HG03066 (cell line): ENCODE measurements at regions not wholly inside any gene's neighbourhood (a gene's known extent, or its start where the extent isn't known, plus 50 kb on each side); places are given as distances from the start of the nearest gene placed in this dataset.

Experiments
- ATAC-seq: cut with Tn5 transposase; IDR thresholded peaks from one replicate; pipeline ENCODE4 v1.9.1; 2021; ENCODE audit warnings: low read depth; ENCODE audit not compliant: unreplicated experiment

GRCh38 chr3:156760333-156760732 is 65.8 kb upstream of the LEKR1 start:
- ATAC-seq = peak; percentile 91

DNA sequence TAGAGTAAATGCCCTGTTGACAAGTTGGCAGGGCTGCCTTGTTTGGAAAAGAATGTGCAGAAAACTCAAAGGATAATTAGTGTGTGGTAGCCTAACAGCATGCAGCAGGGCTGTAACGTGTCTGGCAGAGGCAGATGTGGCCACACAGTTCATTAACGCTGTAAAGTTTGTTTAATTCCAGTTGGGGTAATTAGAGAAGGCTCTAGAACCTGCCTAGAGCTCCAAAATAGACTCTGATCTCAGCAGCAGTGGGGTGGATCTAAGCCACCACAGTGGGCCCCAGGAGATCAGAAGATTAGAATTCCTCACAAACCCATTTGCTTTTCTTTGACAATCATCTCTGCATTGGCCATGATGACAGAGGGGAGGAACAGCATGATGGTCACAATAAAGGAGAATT is 65.1 kb upstream of the LEKR1 start:
- ATAC-seq = no peak

DNA sequence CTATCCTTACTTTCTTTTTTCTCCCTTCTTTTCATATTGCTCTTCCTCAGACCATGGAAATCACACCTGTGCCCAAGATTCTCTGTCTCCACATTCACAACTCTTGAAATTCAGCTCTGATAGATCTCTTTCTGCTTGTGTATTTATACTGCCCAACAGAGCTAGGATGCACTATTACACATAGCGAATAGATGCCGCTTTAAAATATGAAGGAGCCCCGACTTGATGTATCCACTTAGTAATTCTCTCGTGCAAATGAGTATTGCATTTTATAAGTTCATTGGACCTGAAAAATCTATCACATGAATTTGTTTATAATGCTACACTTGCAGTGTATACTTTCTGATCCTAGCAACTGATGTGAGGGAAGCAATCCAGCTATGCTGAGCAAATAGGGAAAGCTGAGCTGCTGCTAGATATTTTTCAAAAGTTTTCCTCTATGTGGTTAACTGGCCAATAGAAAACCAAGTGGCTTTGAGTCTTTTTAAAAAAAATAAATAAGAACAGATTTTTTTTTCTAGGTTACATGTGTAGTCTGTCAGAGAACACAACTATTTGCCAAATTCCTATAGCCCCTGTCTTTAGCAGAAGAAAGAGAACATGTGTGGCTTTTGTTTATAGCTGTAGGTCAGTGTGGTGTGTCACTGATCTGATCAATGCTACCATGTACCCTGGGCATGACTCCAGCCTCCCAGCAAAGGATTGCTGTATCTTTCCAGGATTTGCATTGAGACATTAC is 64.3 kb upstream of the LEKR1 start:
- no peak for ATAC-seq

DNA sequence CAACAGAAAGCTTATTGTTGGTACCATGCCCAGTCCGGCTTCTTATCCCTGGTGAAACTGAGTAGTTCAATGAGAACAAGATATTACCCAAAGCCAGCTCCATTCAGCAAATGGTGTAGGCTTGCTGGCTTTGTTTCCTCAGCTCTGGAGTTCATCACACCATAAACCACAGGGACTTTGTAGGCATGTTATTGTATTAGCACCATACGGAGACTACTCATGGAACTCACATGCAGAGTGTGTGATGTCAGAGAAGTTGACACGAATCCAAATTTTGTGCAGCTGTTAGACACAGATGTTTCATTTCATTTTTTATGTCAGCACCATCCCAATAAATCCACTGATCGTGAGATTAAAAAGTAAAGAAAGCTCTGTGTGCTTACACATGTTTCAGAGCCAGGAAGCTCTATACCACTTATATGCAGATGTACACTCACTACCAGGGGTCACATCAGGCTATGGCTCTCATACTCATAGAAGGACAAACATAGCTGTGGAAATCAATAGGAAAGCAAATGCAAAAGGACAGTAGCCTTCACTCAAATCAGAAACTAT is 63.4 kb upstream of the LEKR1 start:
- no peak for ATAC-seq

- no peak for ATAC-seq
Observed at GRCh38 chr3:156763386-156763785, 62.8 kb upstream of the LEKR1 start.

DNA sequence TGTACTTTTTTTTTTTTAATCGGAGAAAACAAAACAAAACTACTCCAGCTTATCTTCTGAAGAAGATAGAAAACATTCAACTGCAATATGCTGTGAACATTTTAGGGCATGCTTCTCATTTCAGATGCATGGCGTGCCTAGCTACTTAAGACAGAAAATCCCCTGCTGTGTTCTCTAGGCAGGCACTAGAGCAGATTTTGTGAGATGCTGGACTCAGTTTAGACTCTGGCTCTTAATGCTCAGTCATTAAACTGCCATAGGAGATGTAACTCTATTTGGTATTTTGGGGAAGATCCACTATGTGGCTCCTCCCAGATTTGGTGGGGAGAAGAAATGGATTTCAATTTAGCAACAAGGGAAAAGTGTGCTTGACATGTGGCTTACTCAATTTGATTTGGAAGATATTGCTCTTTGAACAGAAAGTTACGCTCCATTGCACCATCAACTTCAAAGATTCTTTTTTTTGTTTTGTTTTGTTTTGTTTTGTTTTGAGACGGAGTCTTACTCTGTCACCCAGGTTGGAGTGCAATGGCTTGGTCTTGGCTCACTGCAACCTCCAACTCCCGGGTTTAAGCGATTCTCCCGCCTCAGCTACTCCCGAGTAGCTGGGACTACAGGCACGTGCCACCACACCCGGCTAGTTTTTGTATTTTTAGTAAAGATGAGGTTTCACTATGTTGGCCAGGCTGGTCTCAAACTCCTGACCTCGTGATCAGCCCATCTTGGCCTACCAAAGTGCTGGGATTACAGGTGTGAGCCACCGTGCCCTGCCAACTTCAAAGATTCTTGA is 62.0 kb upstream of the LEKR1 start:
- no peak for ATAC-seq

- ATAC-seq = no peak
Observed at GRCh38 chr3:156764751-156765150, 61.4 kb upstream of the LEKR1 start.

- ATAC-seq = no peak
Observed at GRCh38 chr3:156768390-156768789, 57.8 kb upstream of the LEKR1 start.

DNA sequence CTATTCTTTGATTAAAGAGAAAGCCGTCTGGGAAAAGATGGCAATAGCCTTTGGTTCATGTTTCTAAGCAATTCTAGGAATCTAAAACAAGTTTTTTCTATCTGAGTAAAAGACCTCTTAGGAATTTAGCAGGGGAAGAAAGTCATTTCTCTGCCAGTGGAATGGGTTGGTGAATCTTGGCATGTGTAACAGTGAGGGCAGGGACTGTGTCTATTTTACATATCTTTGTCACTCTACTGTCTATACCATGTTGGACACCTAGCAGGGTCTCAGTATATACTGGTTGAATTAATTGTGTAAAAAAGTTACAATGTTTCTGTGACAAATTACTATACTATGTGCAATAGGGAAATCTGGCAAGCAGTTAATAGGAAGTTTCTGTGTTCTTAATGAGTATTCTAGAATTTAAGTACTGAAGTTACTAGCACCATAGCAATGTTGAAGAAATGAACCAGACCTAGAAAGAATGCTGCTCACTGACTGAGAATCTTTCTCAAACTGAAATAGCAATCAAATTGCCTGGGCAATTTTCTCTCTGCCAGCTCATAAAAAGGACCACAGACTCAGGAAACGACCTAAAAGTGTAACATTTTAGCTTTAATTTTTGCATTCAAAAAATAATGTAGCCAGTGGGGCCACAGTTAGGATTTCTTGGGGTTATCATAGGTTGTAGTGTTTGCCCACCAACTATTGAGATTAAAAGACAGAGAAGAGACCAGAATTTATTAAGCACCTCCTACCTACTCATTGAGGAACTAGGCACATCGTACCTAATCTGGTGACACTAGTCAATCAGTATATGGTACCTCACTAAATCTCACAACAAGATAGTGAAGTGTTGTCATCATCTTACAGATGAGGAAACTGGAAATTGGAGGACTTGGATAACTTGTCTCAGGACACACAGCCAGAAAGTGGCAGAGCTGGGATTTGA is 56.2 kb upstream of the LEKR1 start:
- ATAC-seq = no peak

DNA sequence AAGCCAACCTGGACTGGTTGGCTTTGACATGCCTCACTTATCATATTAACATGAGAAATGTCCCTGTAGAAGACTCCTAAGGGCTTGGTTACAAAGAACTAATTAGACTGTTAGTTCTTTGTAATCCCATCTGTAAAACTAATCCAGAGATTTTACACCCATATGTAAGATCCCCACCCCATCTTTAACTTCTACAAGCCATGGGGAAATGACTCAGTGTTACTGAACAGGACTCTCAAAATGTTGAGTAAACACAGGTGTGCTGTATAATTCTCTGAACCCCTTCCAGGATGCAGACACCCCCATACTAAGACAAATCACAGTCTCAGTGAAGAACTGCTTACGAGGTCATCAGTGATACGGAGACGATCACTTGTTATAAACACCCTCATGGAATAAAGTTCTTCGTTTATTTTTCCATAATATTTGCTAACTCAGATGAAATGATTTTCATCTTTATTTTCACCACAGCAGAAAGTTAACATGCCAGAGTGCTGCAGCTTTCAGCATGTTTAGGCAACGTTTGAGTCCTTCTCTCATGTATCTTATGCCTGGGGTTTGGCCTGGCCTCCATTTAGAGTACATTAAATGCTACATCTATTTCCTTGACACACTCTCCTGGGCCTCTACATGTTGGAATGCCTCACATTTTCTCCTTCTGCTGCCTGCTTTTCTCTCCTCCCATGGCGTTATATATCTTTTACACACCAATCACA is 55.3 kb upstream of the LEKR1 start:
- no peak for ATAC-seq

GRCh38 chr3:156772588-156773206 is 53.5 kb upstream of the LEKR1 start:
- ATAC-seq = no peak

- no peak for ATAC-seq
Observed at GRCh38 chr3:156776031-156776430, 50.1 kb upstream of the LEKR1 start.
